HFF-Myc (cell line): ENCODE measurements at regions not wholly inside any gene's neighbourhood (a gene's known extent, or its start where the extent isn't known, plus 50 kb on each side); places are given as distances from the start of the nearest gene placed in this dataset.
"Not testable (repeated sequence)": the region's sequence is repeated elsewhere in the genome, so short reads cannot be mapped to it uniquely, and the experiment has no call there.

Experiments used
- DNase-seq: peaks from one replicate; pipeline ENCODE4 v3.0.0-alpha.2; 2011; ENCODE audit warnings: low read depth; ENCODE audit errors: extremely low read depth
- H3K4me3 ChIP-seq: replicated peaks from 2 replicates; pipeline ENCODE4 v1.5.1; 2011; ENCODE audit warnings: low read depth, mild to moderate bottlenecking, control low read depth, low read length
- TF ChIP-seq, protein P1 (sequence below): IDR thresholded peaks from 2 replicates; pipeline ENCODE4 v1.5.1; 2012; ENCODE audit warnings: mild to moderate bottlenecking, low read depth, low read length, control low read depth; ENCODE audit errors: missing control alignments

DNA sequence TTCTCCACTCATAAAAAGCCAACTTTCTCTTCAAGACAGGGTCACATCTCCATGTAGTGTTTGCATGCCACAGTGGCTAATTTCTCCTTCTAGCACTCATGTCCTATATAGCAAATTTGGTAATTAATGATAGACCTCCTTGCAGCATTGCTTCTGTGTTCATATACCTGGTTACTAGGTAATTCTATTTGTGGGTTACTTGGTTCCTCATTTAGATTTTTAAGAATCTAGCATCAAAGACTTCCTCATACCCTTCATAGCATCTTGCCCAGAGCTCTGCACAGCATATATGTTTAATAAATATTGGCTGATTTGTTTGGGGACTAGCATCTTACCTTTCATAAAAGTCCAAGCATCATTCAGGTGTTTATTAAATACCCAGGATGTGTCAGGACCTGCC is 152.1 kb downstream of the DUSP6 start:
- TF ChIP-seq, protein P1, sequence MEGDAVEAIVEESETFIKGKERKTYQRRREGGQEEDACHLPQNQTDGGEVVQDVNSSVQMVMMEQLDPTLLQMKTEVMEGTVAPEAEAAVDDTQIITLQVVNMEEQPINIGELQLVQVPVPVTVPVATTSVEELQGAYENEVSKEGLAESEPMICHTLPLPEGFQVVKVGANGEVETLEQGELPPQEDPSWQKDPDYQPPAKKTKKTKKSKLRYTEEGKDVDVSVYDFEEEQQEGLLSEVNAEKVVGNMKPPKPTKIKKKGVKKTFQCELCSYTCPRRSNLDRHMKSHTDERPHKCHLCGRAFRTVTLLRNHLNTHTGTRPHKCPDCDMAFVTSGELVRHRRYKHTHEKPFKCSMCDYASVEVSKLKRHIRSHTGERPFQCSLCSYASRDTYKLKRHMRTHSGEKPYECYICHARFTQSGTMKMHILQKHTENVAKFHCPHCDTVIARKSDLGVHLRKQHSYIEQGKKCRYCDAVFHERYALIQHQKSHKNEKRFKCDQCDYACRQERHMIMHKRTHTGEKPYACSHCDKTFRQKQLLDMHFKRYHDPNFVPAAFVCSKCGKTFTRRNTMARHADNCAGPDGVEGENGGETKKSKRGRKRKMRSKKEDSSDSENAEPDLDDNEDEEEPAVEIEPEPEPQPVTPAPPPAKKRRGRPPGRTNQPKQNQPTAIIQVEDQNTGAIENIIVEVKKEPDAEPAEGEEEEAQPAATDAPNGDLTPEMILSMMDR, result no peak
- DNase-seq, result no peak
- H3K4me3 ChIP-seq, result no peak overlapping the region

DNA sequence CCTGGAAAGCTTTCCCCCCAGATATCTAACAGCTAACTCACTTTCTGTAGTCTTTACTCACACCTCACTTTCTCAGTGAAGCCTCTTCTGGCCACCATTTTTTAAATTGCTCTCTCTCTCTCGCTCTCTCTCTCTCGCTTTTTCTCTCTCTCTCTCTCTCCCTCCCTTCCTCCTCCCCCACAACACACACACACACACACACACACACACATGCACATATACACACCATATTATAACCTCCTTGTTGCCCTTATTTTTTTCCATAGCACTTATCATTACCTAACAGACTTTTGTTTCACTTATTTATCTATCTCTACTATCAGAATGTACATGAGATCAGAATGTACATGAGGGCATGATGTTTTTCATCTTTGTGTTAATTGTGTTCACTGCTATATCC is 156.8 kb downstream of the DUSP6 start:
- TF ChIP-seq, protein P1, result no peak
- no peak overlapping the region for H3K4me3 ChIP-seq
- no peak for DNase-seq

DNA sequence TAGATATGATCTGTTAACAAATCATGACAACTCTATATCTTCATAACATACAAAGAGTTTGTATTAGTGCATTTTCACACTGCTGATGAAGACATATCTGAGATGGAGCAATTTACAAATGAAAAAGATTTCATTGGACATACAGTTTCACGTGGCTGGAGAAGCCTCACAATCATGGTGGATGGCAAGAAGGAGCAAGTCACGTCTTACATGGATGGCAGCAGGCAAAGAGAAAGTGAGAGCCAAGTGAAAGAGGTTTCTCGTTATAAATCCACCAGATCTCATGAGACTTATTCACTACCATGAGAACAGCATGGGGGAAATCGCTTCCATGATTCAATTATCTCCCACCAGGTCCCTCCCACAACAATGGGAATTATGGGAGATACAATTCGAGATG is 157.6 kb downstream of the DUSP6 start:
- DNase-seq, result no peak
- H3K4me3 ChIP-seq, result no peak overlapping the region
- TF ChIP-seq, protein P1, result no peak

DNA sequence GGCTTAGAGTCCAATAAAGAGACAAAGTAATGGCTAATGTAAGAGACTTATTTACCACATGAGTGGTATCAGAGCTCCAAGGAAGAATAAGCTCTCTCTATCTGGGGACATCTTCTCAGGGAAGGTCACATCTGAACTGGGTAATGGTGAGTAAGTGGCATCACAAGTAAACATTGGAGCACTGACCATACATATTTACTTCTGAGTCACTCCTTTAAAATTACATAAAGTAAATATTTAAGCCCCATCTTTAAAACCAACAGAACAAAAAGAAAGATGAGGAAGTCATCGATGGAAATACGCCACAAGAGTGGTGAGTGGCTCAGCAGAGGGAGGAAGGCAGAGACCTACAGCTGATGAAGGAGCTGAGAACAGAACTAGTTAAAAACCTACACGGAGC is 159.9 kb downstream of the DUSP6 start:
- TF ChIP-seq, protein P1, result no peak
- H3K4me3 ChIP-seq, result no peak overlapping the region
- no peak for DNase-seq

DNA sequence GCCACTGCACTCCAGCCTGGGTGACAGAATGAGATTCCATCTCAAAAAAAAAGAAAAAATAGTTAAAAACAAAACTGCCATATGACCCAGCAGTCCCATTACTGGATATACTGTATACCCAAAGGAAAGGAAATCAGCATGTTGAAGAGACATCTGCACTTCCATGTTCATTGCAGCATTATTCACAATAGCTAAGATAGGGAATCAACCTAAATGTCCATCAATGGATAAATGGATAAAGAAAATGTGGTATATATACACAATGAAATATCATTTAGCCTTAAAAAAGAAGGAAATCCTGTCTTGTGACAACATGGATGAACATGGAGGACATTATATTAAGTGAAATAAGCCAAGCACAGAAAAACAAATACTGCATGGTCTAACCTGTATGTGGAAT is 160.7 kb downstream of the DUSP6 start:
- not testable (repeated sequence) for H3K4me3 ChIP-seq, DNase-seq

DNA sequence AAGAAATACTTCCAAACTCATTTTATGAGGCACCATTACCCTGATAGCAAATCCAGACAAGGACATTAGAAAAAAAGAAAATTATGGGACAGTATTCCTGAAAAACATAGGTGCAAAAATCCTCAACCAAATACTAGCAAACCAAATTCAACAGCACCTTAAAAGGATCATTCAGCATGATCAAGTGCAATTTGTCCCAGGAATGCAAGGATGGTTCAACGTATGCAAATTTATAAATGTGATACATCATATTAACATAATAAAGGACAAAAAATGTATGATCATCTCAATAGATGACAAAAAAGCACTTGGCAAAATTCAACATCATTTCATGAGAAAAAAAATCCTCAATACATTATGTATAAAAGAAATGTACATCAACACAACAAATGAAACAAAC is 162.9 kb downstream of the DUSP6 start:
- DNase-seq, result no peak
- H3K4me3 ChIP-seq, result no peak overlapping the region
- TF ChIP-seq, protein P1, result no peak

DNA sequence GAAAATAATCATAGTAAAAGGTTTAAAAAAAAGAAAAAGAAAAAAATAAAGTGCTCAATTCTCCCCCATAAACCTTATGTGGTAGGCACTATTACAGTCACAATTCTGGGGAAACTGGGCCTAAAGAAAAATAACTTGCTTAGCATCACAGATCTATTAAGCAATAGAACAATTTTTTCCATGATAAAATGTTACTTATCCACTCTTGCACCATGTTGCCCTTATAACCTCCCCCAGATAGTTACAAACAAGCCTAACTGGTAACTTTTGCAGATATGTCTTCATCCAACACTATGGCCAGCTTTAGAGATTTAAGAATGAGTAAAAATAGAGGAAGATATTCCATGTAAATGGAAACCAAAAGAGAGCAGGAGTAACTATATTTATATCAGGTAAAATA is 164.8 kb downstream of the DUSP6 start:
- no peak for DNase-seq
- TF ChIP-seq, protein P1, result no peak

DNA sequence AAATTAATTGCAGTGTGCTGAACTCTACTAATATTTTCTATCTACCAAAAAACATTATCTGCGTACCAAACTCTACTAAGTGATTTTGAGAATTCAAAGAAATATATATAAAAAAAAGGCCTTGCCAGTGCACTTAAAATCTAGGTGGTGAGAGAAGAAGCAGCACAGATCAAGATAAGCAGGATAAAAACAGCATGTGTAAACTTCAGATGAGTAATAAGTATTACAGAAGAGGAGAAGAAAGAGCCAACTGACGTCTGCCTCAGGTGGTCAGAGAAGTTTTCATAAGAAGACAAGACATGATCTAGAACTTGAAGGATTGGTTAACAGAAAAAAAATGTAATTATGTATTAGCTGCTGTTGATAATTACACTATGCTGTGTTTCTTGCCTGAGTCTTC is 166.4 kb downstream of the DUSP6 start:
- no peak for DNase-seq
- H3K4me3 ChIP-seq, result no peak overlapping the region
- TF ChIP-seq, protein P1, result no peak

More for the DNA sequence above, 164.8 kb downstream of the DUSP6 start:
- H3K4me3 ChIP-seq, result no peak overlapping the region
